ENCODE measurements at regions not wholly inside any gene's neighbourhood (a gene's known extent, or its start where the extent isn't known, plus 50 kb on each side); places are given as distances from the start of the nearest gene placed in this dataset.

- DNase-seq: no peak
Observed at GRCh38 chr4:151611960-151612359, 148.8 kb downstream of the GATB start.

- no peak for DNase-seq
Observed at GRCh38 chr4:151613290-151613689, 147.5 kb downstream of the GATB start.

- DNase-seq: no peak
Observed at GRCh38 chr4:151614561-151614960, 146.2 kb downstream of the GATB start.

- DNase-seq: no peak
Observed at GRCh38 chr4:151618858-151619257, 141.9 kb downstream of the GATB start.

- DNase-seq: no peak
Observed at GRCh38 chr4:151620066-151620465, 140.7 kb downstream of the GATB start.

Data from fibroblast of upper back skin (primary cell).